Thyroid gland (tissue), 4 donors: ENCODE measurements at regions not wholly inside any gene's neighbourhood (a gene's known extent, or its start where the extent isn't known, plus 50 kb on each side); places are given as distances from the start of the nearest gene placed in this dataset.

Experiments used
- POLR2A ChIP-seq, 2 donors: fragments of 450-650 bp; IDR thresholded peaks; one replicate each; pipeline ENCODE4 v1.6.1; 2017; ENCODE audit warnings: antibody characterized with exemption in 2 of 2, mild to moderate bottlenecking in 2 of 2, moderate library complexity in 1 of 2
- TF ChIP-seq, protein P1 (sequence below), 6 experiments: fragments of 200-600 bp in 3 of 6; fragments of 450-650 bp in 3 of 6; sonication (generic) in 3 of 6; IDR thresholded peaks; one replicate each; pipeline ENCODE4 v1.5.1; 2016 to 2019; ENCODE audit warnings: antibody characterized with exemption in 6 of 6, mild to moderate bottlenecking in 2 of 6, inconsistent platforms in 1 of 6, moderate library complexity in 1 of 6

DNA sequence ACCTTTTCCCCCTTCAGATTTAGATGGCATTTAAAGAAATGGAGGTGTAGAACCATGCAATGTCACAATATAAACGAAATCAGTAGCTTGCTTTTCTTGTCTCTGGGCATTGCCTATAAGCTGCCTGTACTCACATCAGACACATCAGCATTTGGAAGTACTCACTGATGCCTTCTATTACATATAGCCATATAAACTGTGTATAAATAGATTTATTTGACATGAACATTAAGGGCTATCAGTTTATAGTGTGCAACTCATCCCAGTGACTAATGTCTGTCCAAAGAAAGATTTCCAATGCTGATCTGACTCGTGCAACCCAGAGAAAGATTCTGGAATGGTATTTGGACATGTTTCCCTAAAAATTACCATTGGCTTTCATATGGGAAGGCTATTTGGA, 417.9 kb upstream of the MAF start:
- TF ChIP-seq, protein P1, sequence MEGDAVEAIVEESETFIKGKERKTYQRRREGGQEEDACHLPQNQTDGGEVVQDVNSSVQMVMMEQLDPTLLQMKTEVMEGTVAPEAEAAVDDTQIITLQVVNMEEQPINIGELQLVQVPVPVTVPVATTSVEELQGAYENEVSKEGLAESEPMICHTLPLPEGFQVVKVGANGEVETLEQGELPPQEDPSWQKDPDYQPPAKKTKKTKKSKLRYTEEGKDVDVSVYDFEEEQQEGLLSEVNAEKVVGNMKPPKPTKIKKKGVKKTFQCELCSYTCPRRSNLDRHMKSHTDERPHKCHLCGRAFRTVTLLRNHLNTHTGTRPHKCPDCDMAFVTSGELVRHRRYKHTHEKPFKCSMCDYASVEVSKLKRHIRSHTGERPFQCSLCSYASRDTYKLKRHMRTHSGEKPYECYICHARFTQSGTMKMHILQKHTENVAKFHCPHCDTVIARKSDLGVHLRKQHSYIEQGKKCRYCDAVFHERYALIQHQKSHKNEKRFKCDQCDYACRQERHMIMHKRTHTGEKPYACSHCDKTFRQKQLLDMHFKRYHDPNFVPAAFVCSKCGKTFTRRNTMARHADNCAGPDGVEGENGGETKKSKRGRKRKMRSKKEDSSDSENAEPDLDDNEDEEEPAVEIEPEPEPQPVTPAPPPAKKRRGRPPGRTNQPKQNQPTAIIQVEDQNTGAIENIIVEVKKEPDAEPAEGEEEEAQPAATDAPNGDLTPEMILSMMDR (IDR thresholded peaks at IDR 0.05), result no peak
- TF ChIP-seq POLR2A (IDR thresholded peaks at IDR 0.05), result no peak
